ENCODE measurements at regions not wholly inside any gene's neighbourhood (a gene's known extent, or its start where the extent isn't known, plus 50 kb on each side); places are given as distances from the start of the nearest gene placed in this dataset.

DNA sequence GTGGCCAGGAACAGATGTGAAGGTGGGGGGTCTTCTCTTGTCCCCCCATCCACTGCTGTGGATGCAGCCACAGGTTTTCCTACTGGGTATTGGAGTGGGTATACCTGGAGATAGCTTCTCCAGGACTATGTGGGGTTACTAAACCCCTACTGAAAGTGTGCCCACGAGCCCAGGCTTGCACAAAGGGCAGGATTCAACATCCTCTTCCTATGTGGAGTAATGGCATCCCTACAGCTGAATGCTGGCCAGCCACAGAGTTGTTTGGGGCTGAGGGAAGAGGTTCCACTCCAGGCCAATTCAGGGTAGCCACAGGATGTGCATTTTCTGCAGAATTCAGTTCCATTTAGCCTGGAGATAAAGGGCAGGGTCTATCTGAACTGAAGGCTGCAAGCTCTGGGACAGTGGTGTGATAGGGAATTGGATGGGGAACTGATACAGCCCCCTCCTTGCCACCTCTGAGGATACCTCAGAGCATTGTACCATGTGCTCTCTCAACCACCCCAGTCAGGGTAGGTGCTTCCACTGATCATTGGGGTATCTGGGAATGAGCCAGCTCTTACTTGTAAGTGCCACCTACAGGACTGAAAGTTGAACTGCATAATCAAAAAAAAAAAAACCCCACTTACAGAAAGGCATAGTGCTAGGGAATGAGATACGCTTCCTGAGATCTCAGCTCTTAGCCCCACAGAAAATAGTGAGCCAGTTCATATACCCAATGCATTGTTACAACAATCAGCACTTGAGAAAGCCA, 187.1 kb downstream of the KITLG start:
- Histone ChIP-seq H3K36me3 (no peaks in the 10 kb centered on the region), H3K4me1 (no peaks in the 10 kb centered on the region), H3K9me3 (no peaks in the 10 kb centered on the region), H3K27me3 (no peaks in the 10 kb centered on the region), H3K4me3 (no peak overlapping the region), H3K27ac (no peak overlapping the region)
- intact Hi-C loops (cut with DNase I) = no loop called here
- no peak for DNase-seq
- WGBS (ENCODE audit: insufficient coverage, low coverage, low lambda C conversion rate, missing lambda C conversion rate) = 41% methylated on average over 2 of the region's 2 CpGs
- TF ChIP-seq POLR2A (IDR thresholded peaks at IDR 0.05) = no peak
- TF ChIP-seq, protein P1, sequence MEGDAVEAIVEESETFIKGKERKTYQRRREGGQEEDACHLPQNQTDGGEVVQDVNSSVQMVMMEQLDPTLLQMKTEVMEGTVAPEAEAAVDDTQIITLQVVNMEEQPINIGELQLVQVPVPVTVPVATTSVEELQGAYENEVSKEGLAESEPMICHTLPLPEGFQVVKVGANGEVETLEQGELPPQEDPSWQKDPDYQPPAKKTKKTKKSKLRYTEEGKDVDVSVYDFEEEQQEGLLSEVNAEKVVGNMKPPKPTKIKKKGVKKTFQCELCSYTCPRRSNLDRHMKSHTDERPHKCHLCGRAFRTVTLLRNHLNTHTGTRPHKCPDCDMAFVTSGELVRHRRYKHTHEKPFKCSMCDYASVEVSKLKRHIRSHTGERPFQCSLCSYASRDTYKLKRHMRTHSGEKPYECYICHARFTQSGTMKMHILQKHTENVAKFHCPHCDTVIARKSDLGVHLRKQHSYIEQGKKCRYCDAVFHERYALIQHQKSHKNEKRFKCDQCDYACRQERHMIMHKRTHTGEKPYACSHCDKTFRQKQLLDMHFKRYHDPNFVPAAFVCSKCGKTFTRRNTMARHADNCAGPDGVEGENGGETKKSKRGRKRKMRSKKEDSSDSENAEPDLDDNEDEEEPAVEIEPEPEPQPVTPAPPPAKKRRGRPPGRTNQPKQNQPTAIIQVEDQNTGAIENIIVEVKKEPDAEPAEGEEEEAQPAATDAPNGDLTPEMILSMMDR (IDR thresholded peaks at IDR 0.05) = peak; percentile 35 to 51 (median 39)
- ATAC-seq = peak; percentile 70 to 86 (median 78)

DNA sequence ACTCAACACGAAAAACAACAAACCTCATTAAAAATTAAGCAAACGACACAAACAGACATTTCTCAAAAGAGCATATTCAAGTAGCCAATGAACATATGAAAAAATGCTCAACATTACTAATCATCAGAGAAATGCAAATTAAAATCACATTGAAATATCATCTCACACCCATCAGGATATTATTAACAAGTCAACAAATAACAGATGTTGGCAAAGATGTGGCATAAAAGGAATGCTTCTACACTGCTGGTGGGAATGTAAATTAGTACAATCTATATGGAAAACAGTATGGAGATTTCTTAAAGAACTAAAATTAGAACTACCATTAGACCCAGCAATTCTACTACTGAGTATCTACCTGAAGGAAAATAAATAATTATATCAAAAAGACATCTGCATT, 182.2 kb downstream of the KITLG start:
- Histone ChIP-seq H3K4me3 (no peak overlapping the region), H3K27me3 (no peaks in the 10 kb centered on the region), H3K27ac (no peak overlapping the region), H3K4me1 (no peaks in the 10 kb centered on the region), H3K9me3 (no peaks in the 10 kb centered on the region), H3K36me3 (no peaks in the 10 kb centered on the region)
- 82% methylated on average over 2 of the region's 2 CpGs for WGBS (ENCODE audit: insufficient coverage, low coverage, low lambda C conversion rate, missing lambda C conversion rate)
- no peak for DNase-seq
- no peak for TF ChIP-seq POLR2A (IDR thresholded peaks at IDR 0.05)
- TF ChIP-seq, protein P1 (IDR thresholded peaks at IDR 0.05) = no peak
- intact Hi-C loops (cut with DNase I) = no loop called here
- ATAC-seq = no peak

DNA sequence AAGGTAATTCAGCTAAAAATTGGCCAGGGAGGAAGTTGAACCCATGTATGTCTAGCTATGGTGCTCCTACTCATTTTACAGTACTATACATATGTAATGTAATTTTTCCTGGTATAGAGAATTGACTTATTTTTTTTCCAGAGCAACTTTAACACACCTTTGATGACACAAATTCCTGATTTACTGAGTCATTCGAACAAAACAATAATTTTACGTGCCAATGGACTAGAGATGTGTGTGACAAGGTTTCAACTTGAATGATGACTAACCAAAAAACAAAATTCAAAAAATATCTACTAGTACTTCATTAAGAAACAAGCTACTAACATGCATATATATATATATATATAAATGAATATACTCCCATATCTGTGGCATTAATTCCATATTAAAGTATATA, 180.5 kb downstream of the KITLG start:
- no peak for TF ChIP-seq POLR2A (IDR thresholded peaks at IDR 0.05)
- TF ChIP-seq, protein P1 (IDR thresholded peaks at IDR 0.05) = no peak
- no peak overlapping the region for H3K27ac ChIP-seq
- WGBS (ENCODE audit: insufficient coverage, low coverage, low lambda C conversion rate, missing lambda C conversion rate) = 78% methylated on average over 2 of the region's 2 CpGs
- intact Hi-C loops (cut with DNase I) = no loop called here
- ATAC-seq = no peak
- H3K27me3 ChIP-seq = no peaks in the 10 kb centered on the region
- H3K4me3 ChIP-seq = no peak overlapping the region
- no peaks in the 10 kb centered on the region for H3K4me1 ChIP-seq
- DNase-seq = no peak
- no peaks in the 10 kb centered on the region for H3K36me3 ChIP-seq
- no peaks in the 10 kb centered on the region for H3K9me3 ChIP-seq

DNA sequence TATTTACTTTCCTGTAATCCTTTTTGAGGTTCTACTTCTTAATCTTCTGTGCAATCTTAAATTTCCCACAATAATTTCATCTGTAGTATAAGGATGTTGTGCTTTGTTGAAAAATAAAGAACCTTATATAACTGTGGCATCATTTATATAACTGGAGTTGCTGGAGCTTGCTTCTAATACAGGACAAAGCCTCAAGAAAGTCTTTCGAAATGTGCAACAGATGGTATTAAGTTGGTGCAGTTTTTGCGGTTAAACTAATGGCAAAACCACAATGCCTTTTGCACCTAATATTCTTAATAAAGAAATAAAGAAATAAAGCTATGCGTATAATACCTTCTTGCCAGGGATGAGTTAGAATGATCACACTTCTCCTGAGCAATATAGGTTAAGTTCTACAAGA, 180.0 kb downstream of the KITLG start:
- TF ChIP-seq, protein P1 (IDR thresholded peaks at IDR 0.05) = no peak
- no peak for TF ChIP-seq POLR2A (IDR thresholded peaks at IDR 0.05)
- Histone ChIP-seq H3K27me3 (no peaks in the 10 kb centered on the region), H3K27ac (no peak overlapping the region), H3K9me3 (no peaks in the 10 kb centered on the region), H3K4me1 (no peaks in the 10 kb centered on the region), H3K36me3 (no peaks in the 10 kb centered on the region), H3K4me3 (no peak overlapping the region)
- DNase-seq = no peak
- ATAC-seq = no peak
- intact Hi-C loops (cut with DNase I) = no loop called here
- WGBS (ENCODE audit: insufficient coverage, low coverage, low lambda C conversion rate, missing lambda C conversion rate) = 53% methylated on average over 3 of the region's 3 CpGs
